IMR-90 (cell line): ENCODE measurements at regions not wholly inside any gene's neighbourhood (a gene's known extent, or its start where the extent isn't known, plus 50 kb on each side); places are given as distances from the start of the nearest gene placed in this dataset.

ENCODE experiments used
- ATAC-seq: fragments of 200-7000 bp; cut with Tn5 transposase; 2 replicates; pipeline ENCODE4 v1.9.1; 2020; ENCODE audit warnings: low read depth, mild to moderate bottlenecking, moderate library complexity
- BruUV-seq: library from RNA; stranded (reverse); fragments of 400-500 nt; replicated peaks from 2 replicates; lab custom pipeline; 2021; lab: Mats Ljungman, UMichigan
- CTCF ChIA-PET: fragments of 300-600 bp; formaldehyde crosslinking; extraction: SDS; loops from one replicate; lab custom pipeline; 2021; ENCODE audit warnings: antibody characterized with exemption; lab: Yijun Ruan, JAX
- POLR2A ChIA-PET: fragments of 300-600 bp; sonication (Branson Sonifier 250); formaldehyde crosslinking; loops from one replicate; lab custom pipeline; 2022; ENCODE audit warnings: antibody characterized with exemption; ENCODE audit not compliant: unreplicated experiment; lab: Charles Lee
- DNase-seq: peaks from one replicate; pipeline ENCODE4 v3.0.0; 2013
- H2AFZ ChIP-seq: replicated peaks from 2 replicates; pipeline ENCODE3; 2013; ENCODE audit warnings: low read length, mild to moderate bottlenecking; ENCODE audit not compliant: poor library complexity
- H2AK5ac ChIP-seq: 2 replicates; pipeline ENCODE4 v1.6.1; 2013; ENCODE audit warnings: low read depth, low read length, inconsistent platforms
- H2AK9ac ChIP-seq: replicated peaks from 2 replicates; pipeline ENCODE3; 2013; ENCODE audit warnings: mild to moderate bottlenecking, low read depth, low read length, moderate library complexity; ENCODE audit not compliant: poor library complexity
- H2BK120ac ChIP-seq: 2 replicates; pipeline ENCODE4 v1.6.1; 2013; ENCODE audit warnings: low read depth, low read length, inconsistent platforms
- H2BK15ac ChIP-seq: 3 replicates; pipeline ENCODE4 v1.6.1; 2013; ENCODE audit warnings: low read depth, low read length, inconsistent platforms
- H2BK20ac ChIP-seq: 2 replicates; pipeline ENCODE4 v1.6.1; 2013; ENCODE audit warnings: low read depth, mild to moderate bottlenecking, inconsistent platforms, low read length, moderate library complexity
- H2BK5ac ChIP-seq: 2 replicates; pipeline ENCODE4 v1.6.1; 2013; ENCODE audit warnings: mild to moderate bottlenecking, low read depth, low read length, inconsistent platforms; ENCODE audit not compliant: poor library complexity, severe bottlenecking
- H3K14ac ChIP-seq: replicated peaks from 2 replicates; pipeline ENCODE4 v1.6.1; 2013; ENCODE audit warnings: low read depth, low read length, inconsistent platforms
- H3K18ac ChIP-seq: 2 replicates; pipeline ENCODE4 v1.6.1; 2013; ENCODE audit warnings: low read depth, low read length, control low read depth
- H3K23ac ChIP-seq: 2 replicates; pipeline ENCODE4 v1.6.1; 2013; ENCODE audit warnings: low read depth, low read length, inconsistent platforms
- H3K27ac ChIP-seq: 2 replicates; pipeline ENCODE4 v1.5.1; 2013; ENCODE audit warnings: mild to moderate bottlenecking, control low read depth, low read length; ENCODE audit not compliant: insufficient read depth
- H3K27me3 ChIP-seq: 2 replicates; pipeline ENCODE4 v1.6.1; 2013; ENCODE audit warnings: low read length; ENCODE audit not compliant: control insufficient read depth, insufficient read depth
- H3K36me3 ChIP-seq: 2 replicates; pipeline ENCODE4 v1.6.1; 2013; ENCODE audit warnings: low read length, mixed read lengths; ENCODE audit not compliant: control insufficient read depth, insufficient read depth
- H3K4ac ChIP-seq: 2 replicates; pipeline ENCODE4 v1.6.1; 2013; ENCODE audit warnings: low read depth, low read length, inconsistent platforms
- H3K4me1 ChIP-seq: 2 replicates; pipeline ENCODE4 v1.6.1; 2013; ENCODE audit warnings: low read length, mixed read lengths; ENCODE audit not compliant: control insufficient read depth, insufficient read depth
- H3K4me2 ChIP-seq: 2 replicates; pipeline ENCODE4 v1.6.1; 2013; ENCODE audit warnings: low read depth, mild to moderate bottlenecking, control low read depth, low read length, moderate library complexity
- H3K4me3 ChIP-seq: 2 replicates; pipeline ENCODE4 v1.5.1; 2013; ENCODE audit warnings: low read depth, mild to moderate bottlenecking, control low read depth, low read length, moderate library complexity; ENCODE audit not compliant: insufficient read depth
- H3K56ac ChIP-seq: 2 replicates; pipeline ENCODE4 v1.6.1; 2013; ENCODE audit warnings: low read length, inconsistent platforms; ENCODE audit not compliant: insufficient read depth; ENCODE audit errors: extremely low read depth
- H3K79me1 ChIP-seq, 2 experiments: 2 replicates each; pipeline ENCODE4 v1.6.1; 2013; ENCODE audit warnings: low read length in 2 of 2, inconsistent platforms in 1 of 2, low read depth in 1 of 2
- H3K9ac ChIP-seq: 2 replicates; pipeline ENCODE4 v1.6.1; 2013; ENCODE audit warnings: low read depth, low read length, control low read depth
- H3K9me1 ChIP-seq: 2 replicates; pipeline ENCODE4 v1.6.1; 2013; ENCODE audit warnings: low read length, inconsistent platforms; ENCODE audit not compliant: insufficient read depth
- H3K9me3 ChIP-seq: 2 replicates; pipeline ENCODE4 v1.6.1; 2013; ENCODE audit warnings: low read length; ENCODE audit not compliant: control insufficient read depth, insufficient read depth
- H4K20me1 ChIP-seq: 2 replicates; pipeline ENCODE4 v1.6.1; 2013; ENCODE audit warnings: low read length, inconsistent platforms; ENCODE audit not compliant: insufficient read depth
- H4K5ac ChIP-seq: 2 replicates; pipeline ENCODE4 v1.6.1; 2013; ENCODE audit warnings: mild to moderate bottlenecking, low read depth, low read length, control low read depth
- H4K8ac ChIP-seq, 2 experiments: 2 replicates each; pipeline ENCODE4 v1.6.1; 2013; ENCODE audit warnings: low read depth in 2 of 2, low read length in 2 of 2, control low read depth in 1 of 2, inconsistent platforms in 1 of 2
- H4K91ac ChIP-seq: 2 replicates; pipeline ENCODE4 v1.6.1; 2013; ENCODE audit warnings: low read depth, low read length, inconsistent platforms; ENCODE audit not compliant: insufficient read depth
- SMC3 ChIP-seq: fragments of 150-350 bp; IDR thresholded peaks from 2 replicates; pipeline ENCODE4 v1.6.1; 2016; ENCODE audit warnings: low read depth, mild to moderate bottlenecking, antibody characterized with exemption, low read length, moderate library complexity
- WGBS, 2 experiments: methylation state at CpG; one replicate each; pipeline versions ENCODE4 v1.1.5 to v1.1.7; 2013; ENCODE audit warnings: missing lambda C conversion rate in 2 of 2; ENCODE audit not compliant: insufficient read length in 1 of 2; ENCODE audit errors: extremely low coverage in 2 of 2; 5-methylcytosine and 5-hydroxymethylcytosine counted together
- dilution Hi-C: fragments of 300-500 bp; cut with HindIII; formaldehyde crosslinking; loops from one replicate; pipeline ENCODE4 v1.14.3; 2018; ENCODE audit warnings: low sequenced_read_pairs; ENCODE audit not compliant: unreplicated experiment
- in situ Hi-C: fragments of 300-500 bp; cut with MboI; formaldehyde crosslinking; loops from 3 replicates; pipeline ENCODE4 v1.14.3; 2019; ENCODE audit warnings: low sequenced_read_pairs, inconsistent platforms, mixed read lengths
- intact Hi-C: fragments of 100-400 bp; cut with micrococcal nuclease; formaldehyde crosslinking; loops from 2 replicates; pipeline ENCODE4 v1.10.0; 2022

DNA sequence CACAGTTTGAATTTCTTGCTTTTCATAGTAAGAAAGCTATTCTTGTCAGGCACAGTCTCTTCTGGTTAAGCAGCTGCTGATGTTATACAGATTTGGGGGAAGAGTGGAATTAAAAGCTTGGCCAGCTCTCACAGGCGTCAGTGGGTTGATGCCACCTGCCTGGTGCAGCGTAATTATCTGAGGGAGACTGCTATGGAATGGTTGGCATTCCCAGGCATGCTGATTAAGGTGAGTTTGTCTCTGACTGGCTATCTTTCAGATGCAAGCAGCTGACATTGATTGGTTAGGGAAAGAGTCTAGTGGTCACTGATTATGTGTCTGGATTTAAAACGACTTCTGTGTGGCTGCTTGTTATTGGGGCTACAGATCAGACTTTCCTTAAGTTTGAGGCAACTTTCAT lies 948.4 kb downstream of the UQCRFS1 start:
- no peaks in the 10 kb centered on the region for H4K20me1 ChIP-seq
- H3K79me1 ChIP-seq: no peaks in the 10 kb centered on the region
- no peak overlapping the region for H3K56ac ChIP-seq
- no peaks in the 10 kb centered on the region for H3K27me3 ChIP-seq
- ChIA-PET CTCF (no interaction called here), POLR2A (no interaction called here)
- H3K23ac ChIP-seq: no peak overlapping the region
- no peak overlapping the region for H2BK120ac ChIP-seq
- no peak overlapping the region for H3K27ac ChIP-seq
- dilution Hi-C loops (no loop called here), intact Hi-C loops (no loop called here), in situ Hi-C loops (no loop called here)
- H2AFZ ChIP-seq: no peak overlapping the region
- no peak overlapping the region for H2BK5ac ChIP-seq
- no peak for DNase-seq
- no peak overlapping the region for H2BK15ac ChIP-seq
- H3K18ac ChIP-seq: no peak overlapping the region
- peaks cover 15% of the 10 kb centered on the region for H3K9me3 ChIP-seq
- no peak overlapping the region for H3K4me3 ChIP-seq
- no peak overlapping the region for H4K91ac ChIP-seq
- H3K4me1 ChIP-seq: no peaks in the 10 kb centered on the region
- H4K8ac ChIP-seq: no peak overlapping the region
- no peak overlapping the region for H3K4ac ChIP-seq
- no peak overlapping the region for H2BK20ac ChIP-seq
- no peak overlapping the region for H3K14ac ChIP-seq
- no peak overlapping the region for H3K4me2 ChIP-seq
- no peaks in the 10 kb centered on the region for H3K9me1 ChIP-seq
- whole genome bisulfite sequencing, 2 experiments: no CpG with 5 or more reads among the region's 3 CpGs
- no peak overlapping the region for H2AK9ac ChIP-seq
- no TSS peak for BruUV-seq
- ATAC-seq: no peak
- H3K9ac ChIP-seq: no peak overlapping the region
- H3K36me3 ChIP-seq: no peaks in the 10 kb centered on the region
- TF ChIP-seq SMC3: no peak
- no peak overlapping the region for H4K5ac ChIP-seq
- no peak overlapping the region for H2AK5ac ChIP-seq
